ENCODE measurements at regions not wholly inside any gene's neighbourhood (a gene's known extent, or its start where the extent isn't known, plus 50 kb on each side); places are given as distances from the start of the nearest gene placed in this dataset.

- dilution Hi-C loops (cut with MboI; ENCODE audit: extremely low pct_ligation_motif_present, low sequenced_read_pairs) (no loop called here), intact Hi-C loops (cut with micrococcal nuclease) (no loop called here)
- H2AFZ ChIP-seq (ENCODE audit: low read depth, low read length) = no peak overlapping the region
- no TSS peak for BruUV-seq (replicated peaks)
- H4K20me1 ChIP-seq (replicated peaks; ENCODE audit: control insufficient read depth, extremely low read depth, insufficient read depth, low read length) = no peaks in the 10 kb centered on the region
- no peaks in the 10 kb centered on the region for H3K4me1 ChIP-seq (ENCODE audit: control insufficient read depth, extremely low read depth, insufficient read depth, low read length)
- no peak overlapping the region for H3K9ac ChIP-seq (replicated peaks; ENCODE audit: extremely low read depth, insufficient read depth, low read length)
- no peaks in the 10 kb centered on the region for H3K27me3 ChIP-seq (ENCODE audit: control insufficient read depth in 2 of 2, insufficient read depth in 2 of 2, low read length in 2 of 2)
- H3K4me2 ChIP-seq (ENCODE audit: insufficient read depth, low read length) = no peak overlapping the region
- no peaks in the 10 kb centered on the region for H3K9me1 ChIP-seq (replicated peaks; ENCODE audit: control insufficient read depth, extremely low read depth, insufficient read depth, low read length)
- FAIRE-seq (no peak), DNase-seq (ENCODE audit: low read depth, low spot score) (no peak)
- no peaks in the 10 kb centered on the region for H3K36me3 ChIP-seq (ENCODE audit: control insufficient read depth in 2 of 2, extremely low read depth in 1 of 2, insufficient read depth in 2 of 2, low read length in 2 of 2)
- no peak overlapping the region for H3K27ac ChIP-seq (ENCODE audit: insufficient read depth, low read depth, low read length)
- ChIA-PET CTCF (no interaction called here), POLR2A (no interaction called here)
- TF ChIP-seq JUN (IDR thresholded peaks at IDR 0.05; ENCODE audit: borderline replicate concordance, insufficient read depth, insufficient read length, low read depth) (no peak), GATA2 (IDR thresholded peaks at IDR 0.05; ENCODE audit: insufficient read depth, insufficient read length, low read depth, low read length) (no peak), FOS (IDR thresholded peaks at IDR 0.05; ENCODE audit: borderline replicate concordance, insufficient read depth, low read length) (no peak), MAX (IDR thresholded peaks at IDR 0.05; ENCODE audit: insufficient read depth, insufficient read length) (no peak)
- H3K79me2 ChIP-seq (ENCODE audit: control insufficient read depth, insufficient read depth, low read length) = no peaks in the 10 kb centered on the region
- no peaks in the 10 kb centered on the region for H3K9me3 ChIP-seq (replicated peaks; ENCODE audit: control insufficient read depth, insufficient read depth, low read length)
- H3K4me3 ChIP-seq (replicated peaks in 1 of 3; ENCODE audit: insufficient read depth in 1 of 3, low read depth in 1 of 3, low read length in 3 of 3) = no peak overlapping the region
Measured at GRCh38 chr15:99857836-99858235, 124.6 kb upstream of the LYSMD4 start.

- no TSS peak for BruUV-seq (replicated peaks)
- no peak overlapping the region for H3K4me2 ChIP-seq (ENCODE audit: insufficient read depth, low read length)
- no peaks in the 10 kb centered on the region for H4K20me1 ChIP-seq (replicated peaks; ENCODE audit: control insufficient read depth, extremely low read depth, insufficient read depth, low read length)
- ChIA-PET POLR2A (no interaction called here), CTCF (no interaction called here)
- H3K79me2 ChIP-seq (ENCODE audit: control insufficient read depth, insufficient read depth, low read length) = no peaks in the 10 kb centered on the region
- H3K4me3 ChIP-seq (replicated peaks in 1 of 3; ENCODE audit: insufficient read depth in 1 of 3, low read depth in 1 of 3, low read length in 3 of 3) = no peak overlapping the region
- no peaks in the 10 kb centered on the region for H3K9me1 ChIP-seq (replicated peaks; ENCODE audit: control insufficient read depth, extremely low read depth, insufficient read depth, low read length)
- dilution Hi-C loops (cut with MboI; ENCODE audit: extremely low pct_ligation_motif_present, low sequenced_read_pairs) = no loop called here
- H2AFZ ChIP-seq (ENCODE audit: low read depth, low read length) = no peak overlapping the region
- no peak for FAIRE-seq
- no peaks in the 10 kb centered on the region for H3K36me3 ChIP-seq (ENCODE audit: control insufficient read depth in 2 of 2, extremely low read depth in 1 of 2, insufficient read depth in 2 of 2, low read length in 2 of 2)
- TF ChIP-seq EZH2 (IDR thresholded peaks at IDR 0.05; ENCODE audit: borderline replicate concordance, low read depth, low read length, severe bottlenecking) (no peak), JUN (IDR thresholded peaks at IDR 0.05; ENCODE audit: borderline replicate concordance, insufficient read depth, insufficient read length, low read depth) (no peak), MAX (IDR thresholded peaks at IDR 0.05; ENCODE audit: insufficient read depth, insufficient read length) (no peak), CTCF (IDR thresholded peaks at IDR 0.05; ENCODE audit: extremely low read depth in 1 of 2, insufficient read depth in 1 of 2, low read depth in 1 of 2, low read length in 2 of 2) (no peak), GATA2 (IDR thresholded peaks at IDR 0.05; ENCODE audit: insufficient read depth, insufficient read length, low read depth, low read length) (no peak), POLR2A (IDR thresholded peaks at IDR 0.05; ENCODE audit: low read depth, low read length) (no peak), POLR2AphosphoS5 (IDR thresholded peaks at IDR 0.05; ENCODE audit: insufficient read depth, low read depth, low read length) (no peak), MYC (IDR thresholded peaks at IDR 0.05; ENCODE audit: low read depth, low read length) (no peak), FOS (IDR thresholded peaks at IDR 0.05; ENCODE audit: borderline replicate concordance, insufficient read depth, low read length) (no peak)
- no peak overlapping the region for H3K9ac ChIP-seq (replicated peaks; ENCODE audit: extremely low read depth, insufficient read depth, low read length)
- intact Hi-C loops (cut with micrococcal nuclease) = no loop called here
- H3K27ac ChIP-seq (ENCODE audit: insufficient read depth, low read depth, low read length) = no peak overlapping the region
- no peaks in the 10 kb centered on the region for H3K27me3 ChIP-seq (ENCODE audit: control insufficient read depth in 2 of 2, insufficient read depth in 2 of 2, low read length in 2 of 2)
- DNase-seq (ENCODE audit: low read depth, low spot score) = no peak
- no peaks in the 10 kb centered on the region for H3K4me1 ChIP-seq (ENCODE audit: control insufficient read depth, extremely low read depth, insufficient read depth, low read length)
- H3K9me3 ChIP-seq (replicated peaks; ENCODE audit: control insufficient read depth, insufficient read depth, low read length) = no peaks in the 10 kb centered on the region
Measured at GRCh38 chr15:99850517-99850916, 117.3 kb upstream of the LYSMD4 start.

Measured in endothelial cell of umbilical vein (primary cell).